ENCODE measurements at regions not wholly inside any gene's neighbourhood (a gene's known extent, or its start where the extent isn't known, plus 50 kb on each side); places are given as distances from the start of the nearest gene placed in this dataset.

DNA sequence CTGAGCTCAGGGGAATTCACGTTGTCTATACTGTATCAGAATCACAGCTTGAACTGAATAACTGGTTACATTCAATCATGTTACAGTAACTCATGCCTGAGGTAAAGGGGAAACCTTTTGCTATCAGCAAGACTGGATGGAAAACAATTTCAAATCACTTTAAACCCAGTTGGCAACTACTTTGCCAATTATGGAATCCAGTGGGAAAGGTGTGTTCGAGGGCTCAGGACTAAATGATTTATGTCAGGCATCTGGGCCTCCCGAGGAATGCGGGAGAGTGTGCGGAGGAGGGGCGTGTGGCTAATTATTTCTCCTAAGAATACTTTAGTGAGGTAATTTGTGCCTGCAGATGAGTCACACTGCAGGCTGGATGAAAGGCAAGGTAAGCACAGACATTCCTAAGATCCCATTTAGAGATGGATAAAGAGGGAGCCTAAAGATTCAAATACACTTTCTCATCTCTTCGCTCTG lies 100.1 kb downstream of the HRH4 start:
- Mint-ChIP-seq H3K4me1 (ENCODE audit: unreplicated experiment) (no peaks in the 10 kb centered on the region), H3K36me3 (ENCODE audit: unreplicated experiment) (no peaks in the 10 kb centered on the region), H3K27ac (ENCODE audit: unreplicated experiment) (no peak overlapping the region), H3K27me3 (ENCODE audit: unreplicated experiment) (peaks cover 17% of the 10 kb centered on the region), H3K4me3 (ENCODE audit: unreplicated experiment) (no peak overlapping the region), H3K9me3 (ENCODE audit: unreplicated experiment) (no peaks in the 10 kb centered on the region)
- DNase-seq (ENCODE audit: extremely low spot score, unreplicated experiment), result no peak
- TF ChIP-seq, protein P1, sequence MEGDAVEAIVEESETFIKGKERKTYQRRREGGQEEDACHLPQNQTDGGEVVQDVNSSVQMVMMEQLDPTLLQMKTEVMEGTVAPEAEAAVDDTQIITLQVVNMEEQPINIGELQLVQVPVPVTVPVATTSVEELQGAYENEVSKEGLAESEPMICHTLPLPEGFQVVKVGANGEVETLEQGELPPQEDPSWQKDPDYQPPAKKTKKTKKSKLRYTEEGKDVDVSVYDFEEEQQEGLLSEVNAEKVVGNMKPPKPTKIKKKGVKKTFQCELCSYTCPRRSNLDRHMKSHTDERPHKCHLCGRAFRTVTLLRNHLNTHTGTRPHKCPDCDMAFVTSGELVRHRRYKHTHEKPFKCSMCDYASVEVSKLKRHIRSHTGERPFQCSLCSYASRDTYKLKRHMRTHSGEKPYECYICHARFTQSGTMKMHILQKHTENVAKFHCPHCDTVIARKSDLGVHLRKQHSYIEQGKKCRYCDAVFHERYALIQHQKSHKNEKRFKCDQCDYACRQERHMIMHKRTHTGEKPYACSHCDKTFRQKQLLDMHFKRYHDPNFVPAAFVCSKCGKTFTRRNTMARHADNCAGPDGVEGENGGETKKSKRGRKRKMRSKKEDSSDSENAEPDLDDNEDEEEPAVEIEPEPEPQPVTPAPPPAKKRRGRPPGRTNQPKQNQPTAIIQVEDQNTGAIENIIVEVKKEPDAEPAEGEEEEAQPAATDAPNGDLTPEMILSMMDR (IDR thresholded peaks at IDR 0.05), result no peak

- Mint-ChIP-seq H3K27ac (ENCODE audit: unreplicated experiment) (no peak overlapping the region), H3K9me3 (ENCODE audit: unreplicated experiment) (no peaks in the 10 kb centered on the region), H3K27me3 (ENCODE audit: unreplicated experiment) (peaks cover 17% of the 10 kb centered on the region), H3K4me1 (ENCODE audit: unreplicated experiment) (no peaks in the 10 kb centered on the region), H3K4me3 (ENCODE audit: unreplicated experiment) (no peak overlapping the region), H3K36me3 (ENCODE audit: unreplicated experiment) (no peaks in the 10 kb centered on the region)
- DNase-seq (ENCODE audit: extremely low spot score, unreplicated experiment), result no peak
- TF ChIP-seq, protein P1 (IDR thresholded peaks at IDR 0.05), result no peak
Measured at GRCh38 chr18:24561369-24561965, 101.0 kb downstream of the HRH4 start.

DNA sequence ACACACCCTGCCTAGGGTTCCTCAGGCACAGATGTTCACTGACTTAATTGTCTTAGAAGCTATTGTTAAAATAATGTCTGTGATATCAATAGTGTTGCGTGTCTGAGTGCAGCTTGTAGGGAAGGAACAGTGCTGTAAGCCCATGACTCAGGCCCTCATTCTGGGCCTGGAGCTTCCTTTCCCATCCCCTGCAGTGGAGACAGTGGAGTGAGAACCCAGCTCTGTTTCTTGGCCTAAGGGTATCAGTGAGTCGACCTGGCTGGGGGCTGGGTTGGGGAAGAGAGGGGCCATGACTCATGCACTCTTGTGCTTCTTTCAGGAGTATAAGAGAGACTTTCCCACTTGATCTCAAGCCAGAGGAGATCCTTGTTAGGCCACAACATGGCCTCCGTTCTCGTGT lies 106.8 kb downstream of the HRH4 start:
- Mint-ChIP-seq H3K9me3 (ENCODE audit: unreplicated experiment) (no peaks in the 10 kb centered on the region), H3K4me3 (ENCODE audit: unreplicated experiment) (no peak overlapping the region), H3K4me1 (ENCODE audit: unreplicated experiment) (no peaks in the 10 kb centered on the region), H3K27me3 (ENCODE audit: unreplicated experiment) (peaks cover 7% of the 10 kb centered on the region), H3K36me3 (ENCODE audit: unreplicated experiment) (no peaks in the 10 kb centered on the region), H3K27ac (ENCODE audit: unreplicated experiment) (no peak overlapping the region)
- DNase-seq (ENCODE audit: extremely low spot score, unreplicated experiment), result no peak
- TF ChIP-seq, protein P1 (IDR thresholded peaks at IDR 0.05), result no peak

- H3K9me3 Mint-ChIP-seq (ENCODE audit: unreplicated experiment), result peaks cover 6% of the 10 kb centered on the region
- H3K4me1 Mint-ChIP-seq (ENCODE audit: unreplicated experiment), result no peaks in the 10 kb centered on the region
- H3K27ac Mint-ChIP-seq (ENCODE audit: unreplicated experiment), result no peak overlapping the region
- H3K27me3 Mint-ChIP-seq (ENCODE audit: unreplicated experiment), result peaks cover 4% of the 10 kb centered on the region
- TF ChIP-seq, protein P1 (IDR thresholded peaks at IDR 0.05), result no peak
- H3K36me3 Mint-ChIP-seq (ENCODE audit: unreplicated experiment), result no peaks in the 10 kb centered on the region
- no peak for DNase-seq (ENCODE audit: extremely low spot score, unreplicated experiment)
- no peak overlapping the region for H3K4me3 Mint-ChIP-seq (ENCODE audit: unreplicated experiment)
Measured at GRCh38 chr18:24570716-24571115, 110.3 kb downstream of the HRH4 start.

- no peak for DNase-seq (ENCODE audit: extremely low spot score, unreplicated experiment)
- Mint-ChIP-seq H3K36me3 (ENCODE audit: unreplicated experiment) (no peaks in the 10 kb centered on the region), H3K27ac (ENCODE audit: unreplicated experiment) (no peak overlapping the region), H3K4me1 (ENCODE audit: unreplicated experiment) (peaks cover 3% of the 10 kb centered on the region), H3K4me3 (ENCODE audit: unreplicated experiment) (no peak overlapping the region), H3K9me3 (ENCODE audit: unreplicated experiment) (peaks cover 3% of the 10 kb centered on the region), H3K27me3 (ENCODE audit: unreplicated experiment) (peaks cover 38% of the 10 kb centered on the region)
- TF ChIP-seq, protein P1 (IDR thresholded peaks at IDR 0.05), result no peak
Measured at GRCh38 chr18:24582771-24583170, 122.3 kb downstream of the HRH4 start.

Measured in osteocyte (in vitro differentiated cells).